ENCODE measurements at regions not wholly inside any gene's neighbourhood (a gene's known extent, or its start where the extent isn't known, plus 50 kb on each side); places are given as distances from the start of the nearest gene placed in this dataset.

GRCh38 chr12:115335048-115335447 lies 651.1 kb upstream of the TBX3 start:
- FAIRE-seq (no peak), DNase-seq (ENCODE audit: low read depth in 1 of 2, low spot score in 2 of 2) (no peak)
- Histone ChIP-seq H3K4ac (replicated peaks; ENCODE audit: insufficient read length, low read depth, low read length) (no peak overlapping the region), H3K27me3 (replicated peaks in 1 of 4; ENCODE audit: control insufficient read depth in 3 of 4, extremely low read depth in 1 of 4, insufficient read depth in 3 of 4, low read length in 3 of 4) (no peaks in the 10 kb centered on the region), H2BK12ac (ENCODE audit: low read depth, low read length) (no peak overlapping the region), H3K23me2 (ENCODE audit: low read depth, low read length) (no peaks in the 10 kb centered on the region), H2BK20ac (ENCODE audit: low read length) (no peak overlapping the region), H3K79me2 (ENCODE audit: control insufficient read depth in 1 of 2, insufficient read depth in 2 of 2, low read length in 2 of 2) (no peaks in the 10 kb centered on the region), H4K20me1 (replicated peaks in 1 of 2; ENCODE audit: control insufficient read depth in 1 of 2, insufficient read depth in 2 of 2, low read length in 2 of 2) (no peaks in the 10 kb centered on the region), H2BK120ac (replicated peaks; ENCODE audit: low read depth, low read length) (no peak overlapping the region), H2BK5ac (ENCODE audit: low read depth, low read length) (no peak overlapping the region), H3K36me3 (ENCODE audit: control insufficient read depth in 2 of 4, insufficient read depth in 4 of 4, low read length in 3 of 4) (no peaks in the 10 kb centered on the region), H2BK15ac (ENCODE audit: low read length) (no peak overlapping the region), H3K56ac (replicated peaks; ENCODE audit: insufficient read length, low read depth, low read length) (no peak overlapping the region), H3K18ac (ENCODE audit: extremely low read depth, low read length) (no peak overlapping the region), H3K4me3 (ENCODE audit: extremely low read depth in 1 of 4, insufficient read depth in 2 of 4, low read depth in 3 of 4, low read length in 4 of 4) (no peak overlapping the region), H3K4me1 (replicated peaks in 1 of 4; ENCODE audit: control insufficient read depth in 3 of 4, insufficient read depth in 4 of 4, low read length in 3 of 4) (peaks cover 0 to 6% (median 0%) of the 10 kb centered on the region in 4 experiments; a peak in 1 of 7 replicates), H2AFZ (ENCODE audit: low read length) (0 out of 2 replicates have a peak overlapping the region, but pooled peaks have one; percentile 50), H3K23ac (ENCODE audit: insufficient read length) (no peak overlapping the region), H4K8ac (ENCODE audit: extremely low read depth, insufficient read depth, low read length) (no peak overlapping the region), H3K9me3 (ENCODE audit: insufficient read depth in 2 of 2, low read depth in 1 of 2, low read length in 1 of 2) (no peaks in the 10 kb centered on the region), H3K4me2 (ENCODE audit: insufficient read depth in 1 of 2, low read depth in 2 of 2, low read length in 2 of 2) (no peak overlapping the region), H2AK5ac (ENCODE audit: low read depth, low read length) (no peak overlapping the region), H4K91ac (replicated peaks; ENCODE audit: insufficient read length, low read length) (no peak overlapping the region), H3K14ac (ENCODE audit: insufficient read length) (no peak overlapping the region), H3K79me1 (ENCODE audit: low read depth, low read length) (no peaks in the 10 kb centered on the region), H3K9ac (replicated peaks in 1 of 4; ENCODE audit: extremely low read depth in 1 of 4, low read depth in 3 of 4, low read length in 3 of 4) (no peak overlapping the region), H4K5ac (ENCODE audit: insufficient read length, low read depth, low read length) (no peak overlapping the region), H3K27ac (ENCODE audit: low read depth, low read length) (no peak overlapping the region)
- no peak for TF ChIP-seq ATF2 (IDR thresholded peaks at IDR 0.05; ENCODE audit: low read length)
- TF ChIP-seq MAX (IDR thresholded peaks at IDR 0.05) = no peak
- no peak for TF ChIP-seq SIX5 (IDR thresholded peaks at IDR 0.05; ENCODE audit: low read depth, low read length)
- no peak for TF ChIP-seq EP300 (IDR thresholded peaks at IDR 0.05; ENCODE audit: borderline replicate concordance in 1 of 2, low read depth in 2 of 2, low read length in 2 of 2)
- CTCF ChIA-PET (ENCODE audit: partially characterized antibody) = interaction anchor here (0.6 to 1.5 kb wide), 4 partner anchors 15 to 360 kb away, joined by 3 to 5 read pairs (median 4); no protein-coding TSS in a partner anchor
- WGBS, 2 experiments (ENCODE audit: extremely low coverage in 1 of 2, insufficient coverage in 1 of 2, insufficient read length in 1 of 2, insufficient replicate concordance in 2 of 2, low coverage in 1 of 2, low lambda C conversion rate in 2 of 2, missing lambda C conversion rate in 1 of 2) = 84% methylated on average over 2 of the region's 2 CpGs; no CpG with 5 or more reads in 1 of the 2 experiments
- POLR2A ChIA-PET (ENCODE audit: partially characterized antibody) = no interaction called here

Data from H1 (cell line).